ENCODE measurements at regions not wholly inside any gene's neighbourhood (a gene's known extent, or its start where the extent isn't known, plus 50 kb on each side); places are given as distances from the start of the nearest gene placed in this dataset.
A peak's percentile ranks its signal among the peaks of the same experiment; 100 is the strongest.

- H3K27ac ChIP-seq (ENCODE audit: low read depth, low read length), result peak overlapping the region; percentile 38
- H3K4me3 ChIP-seq (ENCODE audit: low read depth, low read length), result no peak overlapping the region
- no peaks in the 10 kb centered on the region for H3K27me3 ChIP-seq (ENCODE audit: insufficient read depth, low read length)
- peaks cover 8% of the 10 kb centered on the region for H3K4me1 ChIP-seq (ENCODE audit: control insufficient read depth, insufficient read depth, low read length, unreplicated experiment)
- peak overlapping the region; percentile 32 for H2AFZ ChIP-seq (ENCODE audit: low read length, unreplicated experiment)
- H3K36me3 ChIP-seq (ENCODE audit: insufficient read depth, low read length), result no peaks in the 10 kb centered on the region
- H3K79me2 ChIP-seq (ENCODE audit: control insufficient read depth, insufficient read depth, low read length, unreplicated experiment), result no peaks in the 10 kb centered on the region
Observed at GRCh38 chrX:39972340-39972739, 125.4 kb downstream of the BCOR start.

- Histone ChIP-seq H3K4me1 (ENCODE audit: control insufficient read depth, insufficient read depth, low read length, unreplicated experiment) (peaks cover 8% of the 10 kb centered on the region), H3K27ac (ENCODE audit: low read depth, low read length) (no peak overlapping the region), H3K4me3 (ENCODE audit: low read depth, low read length) (no peak overlapping the region), H2AFZ (ENCODE audit: low read length, unreplicated experiment) (no peak overlapping the region), H3K36me3 (ENCODE audit: insufficient read depth, low read length) (no peaks in the 10 kb centered on the region), H3K79me2 (ENCODE audit: control insufficient read depth, insufficient read depth, low read length, unreplicated experiment) (no peaks in the 10 kb centered on the region), H3K27me3 (ENCODE audit: insufficient read depth, low read length) (no peaks in the 10 kb centered on the region)
Observed at GRCh38 chrX:39973810-39974209, 123.9 kb downstream of the BCOR start.

- no peaks in the 10 kb centered on the region for H3K27me3 ChIP-seq (ENCODE audit: insufficient read depth, low read length)
Observed at GRCh38 chrX:39974270-39974669, 123.5 kb downstream of the BCOR start.

GRCh38 chrX:39975101-39975925 is 122.4 kb downstream of the BCOR start:
- Histone ChIP-seq H3K4me3 (ENCODE audit: low read depth, low read length) (no peak overlapping the region), H2AFZ (ENCODE audit: low read length, unreplicated experiment) (no peak overlapping the region), H3K27ac (ENCODE audit: low read depth, low read length) (no peak overlapping the region), H3K4me1 (ENCODE audit: control insufficient read depth, insufficient read depth, low read length, unreplicated experiment) (peaks cover 8% of the 10 kb centered on the region), H3K79me2 (ENCODE audit: control insufficient read depth, insufficient read depth, low read length, unreplicated experiment) (no peaks in the 10 kb centered on the region), H3K36me3 (ENCODE audit: insufficient read depth, low read length) (no peaks in the 10 kb centered on the region), H3K27me3 (ENCODE audit: insufficient read depth, low read length) (no peaks in the 10 kb centered on the region)

More at GRCh38 chrX:39974270-39974669, 123.5 kb downstream of the BCOR start:
- Histone ChIP-seq H3K27ac (ENCODE audit: low read depth, low read length) (no peak overlapping the region), H3K36me3 (ENCODE audit: insufficient read depth, low read length) (no peaks in the 10 kb centered on the region), H3K4me1 (ENCODE audit: control insufficient read depth, insufficient read depth, low read length, unreplicated experiment) (peaks cover 8% of the 10 kb centered on the region), H3K79me2 (ENCODE audit: control insufficient read depth, insufficient read depth, low read length, unreplicated experiment) (no peaks in the 10 kb centered on the region), H2AFZ (ENCODE audit: low read length, unreplicated experiment) (no peak overlapping the region), H3K4me3 (ENCODE audit: low read depth, low read length) (no peak overlapping the region)

- no peaks in the 10 kb centered on the region for H3K36me3 ChIP-seq (ENCODE audit: insufficient read depth, low read length)
- no peaks in the 10 kb centered on the region for H3K4me1 ChIP-seq (ENCODE audit: control insufficient read depth, insufficient read depth, low read length, unreplicated experiment)
- no peak overlapping the region for H3K4me3 ChIP-seq (ENCODE audit: low read depth, low read length)
- H3K27me3 ChIP-seq (ENCODE audit: insufficient read depth, low read length), result no peaks in the 10 kb centered on the region
- H2AFZ ChIP-seq (ENCODE audit: low read length, unreplicated experiment), result no peak overlapping the region
- no peak overlapping the region for H3K27ac ChIP-seq (ENCODE audit: low read depth, low read length)
- no peaks in the 10 kb centered on the region for H3K79me2 ChIP-seq (ENCODE audit: control insufficient read depth, insufficient read depth, low read length, unreplicated experiment)
Observed at GRCh38 chrX:39981946-39982345, 115.8 kb downstream of the BCOR start.

GRCh38 chrX:39982948-39983347 is 114.8 kb downstream of the BCOR start:
- H3K4me3 ChIP-seq (ENCODE audit: low read depth, low read length), result no peak overlapping the region
- H3K27me3 ChIP-seq (ENCODE audit: insufficient read depth, low read length), result no peaks in the 10 kb centered on the region
- no peaks in the 10 kb centered on the region for H3K4me1 ChIP-seq (ENCODE audit: control insufficient read depth, insufficient read depth, low read length, unreplicated experiment)

GRCh38 chrX:39983715-39984114 is 114.0 kb downstream of the BCOR start:
- H2AFZ ChIP-seq (ENCODE audit: low read length, unreplicated experiment), result no peak overlapping the region
- H3K4me1 ChIP-seq (ENCODE audit: control insufficient read depth, insufficient read depth, low read length, unreplicated experiment), result no peaks in the 10 kb centered on the region
- H3K27ac ChIP-seq (ENCODE audit: low read depth, low read length), result no peak overlapping the region

More at GRCh38 chrX:39982948-39983347, 114.8 kb downstream of the BCOR start:
- Histone ChIP-seq H3K36me3 (ENCODE audit: insufficient read depth, low read length) (no peaks in the 10 kb centered on the region), H3K79me2 (ENCODE audit: control insufficient read depth, insufficient read depth, low read length, unreplicated experiment) (no peaks in the 10 kb centered on the region), H2AFZ (ENCODE audit: low read length, unreplicated experiment) (no peak overlapping the region), H3K27ac (ENCODE audit: low read depth, low read length) (no peak overlapping the region)

GRCh38 chrX:39984191-39984956 is 113.4 kb downstream of the BCOR start:
- H3K27ac ChIP-seq (ENCODE audit: low read depth, low read length), result no peak overlapping the region
- H2AFZ ChIP-seq (ENCODE audit: low read length, unreplicated experiment), result no peak overlapping the region
- no peaks in the 10 kb centered on the region for H3K36me3 ChIP-seq (ENCODE audit: insufficient read depth, low read length)
- H3K4me1 ChIP-seq (ENCODE audit: control insufficient read depth, insufficient read depth, low read length, unreplicated experiment), result no peaks in the 10 kb centered on the region
- no peaks in the 10 kb centered on the region for H3K27me3 ChIP-seq (ENCODE audit: insufficient read depth, low read length)
- H3K79me2 ChIP-seq (ENCODE audit: control insufficient read depth, insufficient read depth, low read length, unreplicated experiment), result no peaks in the 10 kb centered on the region
- H3K4me3 ChIP-seq (ENCODE audit: low read depth, low read length), result no peak overlapping the region

More at GRCh38 chrX:39983715-39984114, 114.0 kb downstream of the BCOR start:
- H3K79me2 ChIP-seq (ENCODE audit: control insufficient read depth, insufficient read depth, low read length, unreplicated experiment), result no peaks in the 10 kb centered on the region
- H3K4me3 ChIP-seq (ENCODE audit: low read depth, low read length), result no peak overlapping the region
- no peaks in the 10 kb centered on the region for H3K36me3 ChIP-seq (ENCODE audit: insufficient read depth, low read length)
- H3K27me3 ChIP-seq (ENCODE audit: insufficient read depth, low read length), result no peaks in the 10 kb centered on the region

GRCh38 chrX:39985071-39985470 is 112.7 kb downstream of the BCOR start:
- Histone ChIP-seq H3K4me1 (ENCODE audit: control insufficient read depth, insufficient read depth, low read length, unreplicated experiment) (no peaks in the 10 kb centered on the region), H3K4me3 (ENCODE audit: low read depth, low read length) (no peak overlapping the region)

GRCh38 chrX:39985551-39985950 is 112.2 kb downstream of the BCOR start:
- no peaks in the 10 kb centered on the region for H3K27me3 ChIP-seq (ENCODE audit: insufficient read depth, low read length)
- no peaks in the 10 kb centered on the region for H3K79me2 ChIP-seq (ENCODE audit: control insufficient read depth, insufficient read depth, low read length, unreplicated experiment)
- H3K27ac ChIP-seq (ENCODE audit: low read depth, low read length), result no peak overlapping the region
- H3K4me1 ChIP-seq (ENCODE audit: control insufficient read depth, insufficient read depth, low read length, unreplicated experiment), result no peaks in the 10 kb centered on the region
- no peak overlapping the region for H3K4me3 ChIP-seq (ENCODE audit: low read depth, low read length)
- H2AFZ ChIP-seq (ENCODE audit: low read length, unreplicated experiment), result no peak overlapping the region
- no peaks in the 10 kb centered on the region for H3K36me3 ChIP-seq (ENCODE audit: insufficient read depth, low read length)

More at GRCh38 chrX:39985071-39985470, 112.7 kb downstream of the BCOR start:
- no peaks in the 10 kb centered on the region for H3K27me3 ChIP-seq (ENCODE audit: insufficient read depth, low read length)
- H3K36me3 ChIP-seq (ENCODE audit: insufficient read depth, low read length), result no peaks in the 10 kb centered on the region
- no peaks in the 10 kb centered on the region for H3K79me2 ChIP-seq (ENCODE audit: control insufficient read depth, insufficient read depth, low read length, unreplicated experiment)
- H2AFZ ChIP-seq (ENCODE audit: low read length, unreplicated experiment), result no peak overlapping the region
- no peak overlapping the region for H3K27ac ChIP-seq (ENCODE audit: low read depth, low read length)
